WTC11 (cell line): ENCODE measurements at regions not wholly inside any gene's neighbourhood (a gene's known extent, or its start where the extent isn't known, plus 50 kb on each side); places are given as distances from the start of the nearest gene placed in this dataset.

ENCODE experiments used
- ATAC-seq: fragments of 200-7000 bp; cut with Tn5 transposase; 2 replicates; pipeline ENCODE4 v1.10.0; 2021; ENCODE audit warnings: mild to moderate bottlenecking, moderate library complexity
- CTCF ChIA-PET: fragments of 300-600 bp; sonication (Branson Sonifier 250); formaldehyde crosslinking; loops from one replicate; lab custom pipeline; 2021; ENCODE audit warnings: antibody characterized with exemption; lab: Charles Lee
- POLR2A ChIA-PET: fragments of 350-600 bp; sonication (Branson Sonifier 250); formaldehyde crosslinking; loops from one replicate; lab custom pipeline; 2021; ENCODE audit warnings: antibody characterized with exemption; lab: Charles Lee
- DNase-seq: peaks from one replicate; pipeline ENCODE4 v3.0.0; 2021; ENCODE audit warnings: low spot score
- H3K27ac Mint-ChIP-seq: 2 replicates; pipeline ENCODE4 v1.8.0; 2021; ENCODE audit warnings: mixed read lengths
- H3K27me3 Mint-ChIP-seq: 2 replicates; pipeline ENCODE4 v1.8.0; 2021; ENCODE audit warnings: low read depth, mild to moderate bottlenecking, moderate library complexity, mixed read lengths
- H3K36me3 Mint-ChIP-seq: 2 replicates; pipeline ENCODE4 v1.8.0; 2021; ENCODE audit warnings: mixed read lengths
- H3K4me1 Mint-ChIP-seq: 2 replicates; pipeline ENCODE4 v1.8.0; 2022; ENCODE audit warnings: mixed read lengths
- H3K4me3 Mint-ChIP-seq: 2 replicates; pipeline ENCODE4 v1.8.0; 2021; ENCODE audit warnings: mild to moderate bottlenecking, moderate library complexity, mixed read lengths
- H3K9me3 Mint-ChIP-seq: 2 replicates; pipeline ENCODE4 v1.8.0; 2021; ENCODE audit warnings: mixed read lengths
- ATF2 ChIP-seq: sonication (generic); formaldehyde crosslinking; IDR thresholded peaks from 2 replicates; pipeline ENCODE4 v1.8.1; 2022; ENCODE audit warnings: low read depth, missing genetic modification reagents, borderline replicate concordance
- ERG ChIP-seq: fragments of 250-450 bp; sonication (Bioruptor Pico); IDR thresholded peaks from 2 replicates; pipeline ENCODE4 v1.8.0; 2021; ENCODE audit warnings: mild to moderate bottlenecking
- ESRRA ChIP-seq: sonication (generic); formaldehyde crosslinking; IDR thresholded peaks from 2 replicates; pipeline ENCODE4 v1.8.1; 2022; ENCODE audit warnings: mild to moderate bottlenecking, missing genetic modification reagents, borderline replicate concordance
- ETV6 ChIP-seq: sonication (generic); formaldehyde crosslinking; IDR thresholded peaks from 2 replicates; pipeline ENCODE4 v1.8.1; 2022; ENCODE audit warnings: mild to moderate bottlenecking, missing genetic modification reagents
- FOXP1 ChIP-seq: sonication (generic); formaldehyde crosslinking; IDR thresholded peaks from 2 replicates; pipeline ENCODE4 v1.8.0; 2022; ENCODE audit warnings: missing genetic modification reagents, mild to moderate bottlenecking, moderate library complexity, borderline replicate concordance
- GRHL2 ChIP-seq: fragments of 250-450 bp; sonication (Bioruptor Pico); IDR thresholded peaks from 2 replicates; pipeline ENCODE4 v1.8.0; 2022; ENCODE audit warnings: mild to moderate bottlenecking, moderate library complexity; ENCODE audit not compliant: insufficient replicate concordance, severe bottlenecking
- GTF2I ChIP-seq: fragments of 250-450 bp; sonication (Bioruptor Pico); conservative IDR thresholded peaks from 2 replicates; pipeline ENCODE4 v1.4.0; 2021; ENCODE audit warnings: mild to moderate bottlenecking
- KAT7 ChIP-seq: sonication (generic); formaldehyde crosslinking; IDR thresholded peaks from 2 replicates; pipeline ENCODE4 v1.8.1; 2023; ENCODE audit warnings: missing genetic modification reagents, mild to moderate bottlenecking, borderline replicate concordance
- NR1H2 ChIP-seq: sonication (generic); formaldehyde crosslinking; IDR thresholded peaks from 2 replicates; pipeline ENCODE4 v1.9.0; 2021; ENCODE audit warnings: mild to moderate bottlenecking, moderate library complexity, missing genetic modification reagents
- NR3C1 ChIP-seq: sonication (generic); formaldehyde crosslinking; conservative IDR thresholded peaks from 2 replicates; pipeline ENCODE4 v1.8.1; 2023; ENCODE audit warnings: low read depth, mild to moderate bottlenecking, missing genetic modification reagents
- OVOL2 ChIP-seq: fragments of 250-450 bp; sonication (Bioruptor Pico); IDR thresholded peaks from 2 replicates; pipeline ENCODE4 v1.9.0; 2021; ENCODE audit warnings: mild to moderate bottlenecking, borderline replicate concordance
- SMAD3 ChIP-seq: sonication (generic); formaldehyde crosslinking; IDR thresholded peaks from 2 replicates; pipeline ENCODE4 v1.8.0; 2022; ENCODE audit warnings: missing genetic modification reagents, mild to moderate bottlenecking, borderline replicate concordance
- TEAD1 ChIP-seq: sonication (generic); formaldehyde crosslinking; IDR thresholded peaks from 2 replicates; pipeline ENCODE4 v1.8.0; 2022; ENCODE audit warnings: mild to moderate bottlenecking, missing genetic modification reagents
- TEAD4 ChIP-seq: sonication (generic); formaldehyde crosslinking; IDR thresholded peaks from 2 replicates; pipeline ENCODE4 v1.8.0; 2022; ENCODE audit warnings: mild to moderate bottlenecking, missing genetic modification reagents
- ZNF232 ChIP-seq: sonication (generic); formaldehyde crosslinking; IDR thresholded peaks from 2 replicates; pipeline ENCODE4 v1.8.0; 2022; ENCODE audit warnings: mild to moderate bottlenecking, missing genetic modification reagents
- ZNF396 ChIP-seq: fragments of 250-450 bp; sonication (Bioruptor Pico); IDR thresholded peaks from 2 replicates; pipeline ENCODE4 v1.8.0; 2021; ENCODE audit warnings: mild to moderate bottlenecking, moderate library complexity, borderline replicate concordance
- ZNF512 ChIP-seq: sonication (generic); formaldehyde crosslinking; IDR thresholded peaks from 2 replicates; pipeline ENCODE4 v1.8.1; 2022; ENCODE audit warnings: missing genetic modification reagents, borderline replicate concordance
- TF ChIP-seq, protein P1 (sequence below): sonication (generic); formaldehyde crosslinking; conservative IDR thresholded peaks from 2 replicates; pipeline ENCODE4 v1.8.1; 2022; ENCODE audit warnings: mild to moderate bottlenecking, missing genetic modification reagents
- TF ChIP-seq, protein P2 (sequence below): fragments of 250-450 bp; sonication (Bioruptor Pico); IDR thresholded peaks from 2 replicates; pipeline ENCODE4 v1.9.0; 2021; ENCODE audit warnings: mild to moderate bottlenecking

DNA sequence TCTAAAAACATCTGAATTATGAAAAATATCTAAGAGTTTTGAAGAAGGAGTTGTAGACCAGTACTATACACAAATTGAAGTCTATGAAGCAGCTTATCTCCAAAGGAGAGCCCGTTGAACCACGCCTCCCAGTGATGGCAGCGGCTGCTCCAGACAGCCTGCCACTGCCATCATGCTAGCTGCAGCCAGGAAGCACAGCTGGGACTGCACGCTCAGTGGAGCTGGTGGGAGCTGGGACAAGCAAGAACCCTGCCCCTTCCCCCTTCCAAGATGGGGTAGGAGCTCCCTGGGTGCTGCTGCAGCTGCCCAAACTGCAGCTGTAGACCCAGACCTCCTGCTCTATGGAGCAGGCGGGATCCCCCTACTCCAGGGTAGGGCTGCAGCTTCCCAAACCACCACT, 124.7 kb upstream of the SPATS2L start:
- Mint-ChIP-seq H3K27me3 (no peaks in the 10 kb centered on the region), H3K27ac (no peak overlapping the region), H3K4me3 (no peak overlapping the region), H3K9me3 (peaks cover 9% of the 10 kb centered on the region; the same call in 1 of the 2 replicates), H3K36me3 (no peaks in the 10 kb centered on the region), H3K4me1 (peaks cover 29% of the 10 kb centered on the region)
- ATAC-seq (no peak), DNase-seq (no peak)
- ChIA-PET POLR2A (interaction anchor here (0.6 to 0.8 kb wide), 2 partner anchors 10 to 16 kb away, joined by 3 to 7 read pairs; no protein-coding TSS in a partner anchor), CTCF (no interaction called here)
- no peak for TF ChIP-seq ZNF232 (CRISPR knock-in tag)
- no peak for TF ChIP-seq ZNF396 (CRISPR knock-in tag)
- no peak for TF ChIP-seq ESRRA
- no peak for TF ChIP-seq TEAD1 (CRISPR knock-in tag)
- TF ChIP-seq, protein P1, sequence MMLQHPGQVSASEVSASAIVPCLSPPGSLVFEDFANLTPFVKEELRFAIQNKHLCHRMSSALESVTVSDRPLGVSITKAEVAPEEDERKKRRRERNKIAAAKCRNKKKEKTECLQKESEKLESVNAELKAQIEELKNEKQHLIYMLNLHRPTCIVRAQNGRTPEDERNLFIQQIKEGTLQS (CRISPR knock-in tag): no peak
- TF ChIP-seq ZNF512: no peak
- no peak for TF ChIP-seq TEAD4 (CRISPR knock-in tag)
- no peak for TF ChIP-seq KAT7 (CRISPR knock-in tag)

DNA sequence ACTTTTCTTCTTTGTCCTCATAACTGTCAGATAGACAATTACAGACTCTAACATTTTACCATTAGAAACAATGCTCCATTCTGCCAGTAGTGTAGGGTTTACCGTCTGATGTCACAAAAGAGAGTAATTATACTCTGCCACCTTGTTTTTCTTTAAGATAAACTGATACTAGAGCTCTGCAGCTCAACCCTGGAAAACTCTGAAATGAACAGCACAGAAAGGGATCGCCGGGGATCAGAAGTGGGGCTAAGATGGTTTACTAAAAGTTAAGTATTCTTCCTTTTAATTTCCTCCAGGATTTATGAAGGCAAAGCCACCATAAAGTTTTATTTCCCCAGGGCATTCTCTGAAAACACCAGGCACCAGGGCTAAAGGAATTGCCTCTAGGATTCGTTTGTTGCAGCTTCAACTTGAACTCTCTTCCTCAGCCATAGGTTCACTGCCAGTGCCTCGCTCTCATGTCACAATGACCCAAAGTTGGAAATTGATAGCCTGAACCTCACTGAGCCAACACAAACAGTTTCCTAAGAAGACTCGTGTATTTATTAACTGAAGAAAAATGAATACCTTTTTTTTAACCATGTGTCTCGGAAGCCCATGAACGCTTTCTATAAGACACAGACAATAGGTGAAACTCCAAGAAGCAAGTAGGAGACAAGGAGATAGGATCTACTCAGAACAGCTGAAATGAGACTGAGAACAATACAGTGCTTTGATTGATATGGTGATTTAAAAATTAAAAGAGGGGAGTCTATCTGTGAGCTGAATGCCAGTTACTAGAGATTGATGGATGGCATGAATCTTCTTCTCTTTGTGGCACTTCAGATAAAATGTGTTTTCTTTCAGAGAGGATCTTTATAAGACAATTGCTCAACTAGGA, 121.5 kb upstream of the SPATS2L start:
- Mint-ChIP-seq H3K4me1 (peaks cover 22% of the 10 kb centered on the region), H3K27me3 (no peaks in the 10 kb centered on the region), H3K36me3 (no peaks in the 10 kb centered on the region), H3K27ac (no peak overlapping the region), H3K4me3 (no peak overlapping the region), H3K9me3 (peaks cover 9% of the 10 kb centered on the region; the same call in 1 of the 2 replicates)
- TF ChIP-seq ERG (CRISPR knock-in tag) (no peak), ZNF396 (CRISPR knock-in tag) (no peak), ATF2 (no peak), OVOL2 (no peak), GRHL2 (no peak)
- DNase-seq (no peak), ATAC-seq (no peak)
- CTCF ChIA-PET: no interaction called here
- POLR2A ChIA-PET: no interaction called here

- ChIA-PET CTCF (no interaction called here), POLR2A (no interaction called here)
- Mint-ChIP-seq H3K4me3 (no peak overlapping the region), H3K27me3 (no peaks in the 10 kb centered on the region), H3K9me3 (peaks cover 9% of the 10 kb centered on the region; the same call in 1 of the 2 replicates), H3K4me1 (peaks cover 22% of the 10 kb centered on the region), H3K36me3 (no peaks in the 10 kb centered on the region), H3K27ac (no peak overlapping the region)
- DNase-seq: no peak
- TF ChIP-seq SMAD3 (CRISPR knock-in tag): no peak
- TF ChIP-seq, protein P1 (CRISPR knock-in tag): no peak
- TF ChIP-seq, protein P2, sequence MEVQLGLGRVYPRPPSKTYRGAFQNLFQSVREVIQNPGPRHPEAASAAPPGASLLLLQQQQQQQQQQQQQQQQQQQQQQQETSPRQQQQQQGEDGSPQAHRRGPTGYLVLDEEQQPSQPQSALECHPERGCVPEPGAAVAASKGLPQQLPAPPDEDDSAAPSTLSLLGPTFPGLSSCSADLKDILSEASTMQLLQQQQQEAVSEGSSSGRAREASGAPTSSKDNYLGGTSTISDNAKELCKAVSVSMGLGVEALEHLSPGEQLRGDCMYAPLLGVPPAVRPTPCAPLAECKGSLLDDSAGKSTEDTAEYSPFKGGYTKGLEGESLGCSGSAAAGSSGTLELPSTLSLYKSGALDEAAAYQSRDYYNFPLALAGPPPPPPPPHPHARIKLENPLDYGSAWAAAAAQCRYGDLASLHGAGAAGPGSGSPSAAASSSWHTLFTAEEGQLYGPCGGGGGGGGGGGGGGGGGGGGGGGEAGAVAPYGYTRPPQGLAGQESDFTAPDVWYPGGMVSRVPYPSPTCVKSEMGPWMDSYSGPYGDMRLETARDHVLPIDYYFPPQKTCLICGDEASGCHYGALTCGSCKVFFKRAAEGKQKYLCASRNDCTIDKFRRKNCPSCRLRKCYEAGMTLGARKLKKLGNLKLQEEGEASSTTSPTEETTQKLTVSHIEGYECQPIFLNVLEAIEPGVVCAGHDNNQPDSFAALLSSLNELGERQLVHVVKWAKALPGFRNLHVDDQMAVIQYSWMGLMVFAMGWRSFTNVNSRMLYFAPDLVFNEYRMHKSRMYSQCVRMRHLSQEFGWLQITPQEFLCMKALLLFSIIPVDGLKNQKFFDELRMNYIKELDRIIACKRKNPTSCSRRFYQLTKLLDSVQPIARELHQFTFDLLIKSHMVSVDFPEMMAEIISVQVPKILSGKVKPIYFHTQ (CRISPR knock-in tag): no peak
- TF ChIP-seq FOXP1 (CRISPR knock-in tag): no peak
- TF ChIP-seq NR1H2 (CRISPR knock-in tag): no peak
- TF ChIP-seq ETV6 (CRISPR knock-in tag): no peak
- TF ChIP-seq NR3C1 (CRISPR knock-in tag): no peak
- no peak for TF ChIP-seq ZNF512
- no peak for TF ChIP-seq GTF2I (CRISPR knock-in tag)
- no peak for ATAC-seq
Measured at GRCh38 chr2:200185628-200186000, 120.9 kb upstream of the SPATS2L start.
